HL-60 (cell line): ENCODE measurements at regions not wholly inside any gene's neighbourhood (a gene's known extent, or its start where the extent isn't known, plus 50 kb on each side); places are given as distances from the start of the nearest gene placed in this dataset.

Experiments
- CTCF ChIP-seq: IDR thresholded peaks from one replicate; pipeline ENCODE4 v1.5.1; 2011; ENCODE audit warnings: low read length, control low read depth, inconsistent platforms; ENCODE audit not compliant: insufficient read depth
- GABPA ChIP-seq: IDR thresholded peaks from 2 replicates; pipeline ENCODE4 v1.6.1; 2012; ENCODE audit warnings: low read depth
- POLR2AphosphoS5 ChIP-seq: IDR thresholded peaks from 2 replicates; pipeline ENCODE4 v1.6.1; 2012; ENCODE audit warnings: low read depth
- REST ChIP-seq: IDR thresholded peaks from 2 replicates; pipeline ENCODE4 v1.6.1; 2012; ENCODE audit warnings: low read depth; ENCODE audit not compliant: insufficient replicate concordance
- SPI1 ChIP-seq: IDR thresholded peaks from 2 replicates; pipeline ENCODE4 v1.6.1; 2012; ENCODE audit warnings: low read depth, mild to moderate bottlenecking, borderline replicate concordance

GRCh38 chr12:3980504-3981272 lies 107.5 kb upstream of the PARP11 start:
- TF ChIP-seq CTCF = no peak
- TF ChIP-seq POLR2AphosphoS5 = no peak
- TF ChIP-seq GABPA = no peak
- no peak for TF ChIP-seq REST
- no peak for TF ChIP-seq SPI1
